ENCODE measurements at regions not wholly inside any gene's neighbourhood (a gene's known extent, or its start where the extent isn't known, plus 50 kb on each side); places are given as distances from the start of the nearest gene placed in this dataset.
"Not testable (repeated sequence)": the region's sequence is repeated elsewhere in the genome, so short reads cannot be mapped to it uniquely, and the experiment has no call there.

- DNase-seq, result no peak
These were observed 545.3 kb upstream of the NCAM2 start for GRCh38 chr21:20452935-20453334.

GRCh38 chr21:20459838-20460237, 538.4 kb upstream of the NCAM2 start:
- no peak for DNase-seq

- DNase-seq, result no peak
These were observed 534.8 kb upstream of the NCAM2 start for GRCh38 chr21:20463362-20463761.

- no peak for DNase-seq
These were observed 528.8 kb upstream of the NCAM2 start for GRCh38 chr21:20469361-20469760.

GRCh38 chr21:20486303-20486702, 511.9 kb upstream of the NCAM2 start:
- no peak for DNase-seq

DNA sequence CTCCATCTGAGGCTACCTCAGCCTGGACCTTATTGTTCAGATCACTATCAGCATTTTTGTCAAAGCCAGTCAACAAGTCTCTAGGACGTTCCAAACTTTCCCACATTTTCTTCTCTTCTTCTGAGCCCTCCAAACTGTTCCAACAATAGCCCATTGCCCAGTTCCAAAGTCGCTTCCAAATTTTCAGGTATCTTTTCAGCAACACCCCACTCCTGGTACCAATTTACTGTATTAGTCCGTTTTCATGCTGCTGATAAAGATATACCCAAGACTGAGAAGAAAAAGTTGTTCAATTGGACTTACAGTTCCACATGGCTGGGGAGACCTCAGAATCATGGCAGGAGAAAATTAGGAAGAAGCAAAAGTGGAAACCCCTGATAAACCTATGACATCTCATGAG, 495.3 kb upstream of the NCAM2 start:
- DNase-seq, result not testable (repeated sequence)

DNA sequence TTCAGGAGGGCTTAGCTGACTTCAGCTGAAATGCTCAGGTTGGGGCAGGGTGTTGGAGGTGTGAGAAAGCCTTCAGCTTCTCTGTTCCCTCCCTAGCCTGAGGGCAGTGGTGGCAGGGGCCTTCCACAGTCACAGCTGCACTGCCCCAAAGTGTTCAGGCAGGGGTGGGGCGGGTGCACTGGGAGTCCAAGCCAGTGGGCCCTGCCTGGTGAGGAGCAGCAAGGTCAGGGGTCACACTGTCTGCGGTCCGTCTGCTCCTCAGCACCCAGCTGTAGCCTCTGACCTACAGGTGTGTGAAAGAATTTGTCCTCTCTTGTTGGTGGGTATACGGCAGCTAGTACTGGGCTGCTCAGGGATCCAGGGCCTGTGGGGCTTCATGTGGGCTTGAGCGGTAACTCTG, 490.4 kb upstream of the NCAM2 start:
- no peak for DNase-seq

GRCh38 chr21:20511216-20511880, 486.9 kb upstream of the NCAM2 start:
- no peak for DNase-seq

GRCh38 chr21:20515446-20515845, 482.8 kb upstream of the NCAM2 start:
- no peak for DNase-seq

GRCh38 chr21:20519076-20519475, 479.1 kb upstream of the NCAM2 start:
- no peak for DNase-seq

- DNase-seq, result no peak
These were observed 475.6 kb upstream of the NCAM2 start for GRCh38 chr21:20522611-20523010.

DNA sequence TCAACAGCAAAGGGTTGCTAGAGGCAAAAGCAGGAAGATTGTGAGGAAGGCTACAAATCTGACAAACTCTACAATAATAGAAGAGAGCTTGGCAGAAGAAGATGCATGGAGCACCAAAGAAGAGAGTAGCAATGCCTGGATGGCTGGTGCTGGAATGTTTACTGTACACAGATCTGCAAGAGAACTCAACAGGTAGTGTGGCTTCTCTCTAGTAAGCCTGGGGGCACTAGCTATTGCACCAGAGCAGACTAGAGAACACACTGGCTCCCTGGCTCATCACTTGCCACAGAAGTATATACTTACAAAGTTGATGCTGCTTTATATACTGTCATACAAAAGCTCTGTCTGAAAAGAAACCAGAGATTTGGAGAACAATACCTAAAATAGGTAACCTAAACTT, 475.0 kb upstream of the NCAM2 start:
- no peak for DNase-seq

GRCh38 chr21:20527731-20528460, 470.3 kb upstream of the NCAM2 start:
- no peak for DNase-seq

DNA sequence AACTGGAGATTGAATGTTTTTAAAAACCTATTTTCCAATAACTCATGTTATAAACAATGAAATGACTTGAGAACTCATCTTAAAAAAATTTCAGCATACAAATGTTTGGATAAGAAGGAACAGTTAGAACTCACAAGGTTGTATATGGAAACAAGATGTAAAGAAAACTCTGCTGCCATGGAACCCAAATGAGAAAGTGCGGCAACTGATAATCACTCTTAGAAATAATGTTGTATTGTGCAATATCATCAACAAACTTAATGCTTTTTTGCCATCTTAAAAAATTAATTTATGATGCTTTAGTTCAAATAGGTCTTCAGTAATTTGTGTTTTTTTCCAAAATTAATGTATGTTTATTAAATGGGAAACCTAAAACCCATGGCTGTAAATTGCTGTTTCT, 461.1 kb upstream of the NCAM2 start:
- no peak for DNase-seq

GRCh38 chr21:20538039-20538658, 460.1 kb upstream of the NCAM2 start:
- no peak for DNase-seq

DNA sequence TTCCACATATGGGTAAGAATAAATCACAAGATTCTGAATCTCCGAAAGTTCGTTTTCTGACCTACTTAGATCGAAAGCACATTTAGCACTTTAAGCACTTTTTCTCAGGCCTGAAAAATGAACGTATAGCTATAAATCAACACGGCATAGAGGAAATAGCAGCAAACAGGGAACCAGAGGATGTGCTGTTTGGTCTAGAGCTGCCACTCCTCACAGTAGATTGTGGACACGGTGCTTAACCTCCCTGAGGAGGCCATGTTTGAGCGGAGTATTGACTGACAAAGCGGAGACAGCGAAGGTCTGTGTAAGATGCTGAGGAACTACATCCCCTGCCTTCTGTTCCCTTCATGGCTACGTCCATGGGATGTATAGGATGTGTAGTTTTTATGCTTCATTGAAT, 452.8 kb upstream of the NCAM2 start:
- no peak for DNase-seq

- DNase-seq, result no peak
These were observed 446.3 kb upstream of the NCAM2 start for GRCh38 chr21:20551939-20552338.

GRCh38 chr21:20554785-20555184, 443.4 kb upstream of the NCAM2 start:
- no peak for DNase-seq

GRCh38 chr21:20570824-20571232, 427.4 kb upstream of the NCAM2 start:
- DNase-seq, result no peak

- DNase-seq, result no peak
These were observed 425.6 kb upstream of the NCAM2 start for GRCh38 chr21:20572582-20572981.

DNA sequence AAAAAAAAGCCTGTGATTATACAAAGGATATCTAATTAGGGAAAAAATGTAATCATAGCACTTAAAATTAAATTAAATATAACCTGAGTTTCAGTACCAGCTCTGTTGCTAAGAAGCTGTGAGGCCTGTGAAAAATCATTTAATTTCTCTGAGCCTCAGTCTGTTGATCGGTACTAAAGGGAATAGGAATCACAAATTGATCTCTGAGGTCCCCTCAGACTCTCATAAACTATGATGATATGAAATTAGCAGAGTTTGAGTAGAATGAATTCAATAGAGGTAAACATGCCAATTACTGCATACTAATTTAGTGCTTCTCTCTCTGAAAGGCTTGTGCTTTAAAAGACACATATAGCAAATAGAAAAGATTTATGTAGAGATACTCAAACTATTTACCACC, 416.8 kb upstream of the NCAM2 start:
- DNase-seq, result no peak

DNA sequence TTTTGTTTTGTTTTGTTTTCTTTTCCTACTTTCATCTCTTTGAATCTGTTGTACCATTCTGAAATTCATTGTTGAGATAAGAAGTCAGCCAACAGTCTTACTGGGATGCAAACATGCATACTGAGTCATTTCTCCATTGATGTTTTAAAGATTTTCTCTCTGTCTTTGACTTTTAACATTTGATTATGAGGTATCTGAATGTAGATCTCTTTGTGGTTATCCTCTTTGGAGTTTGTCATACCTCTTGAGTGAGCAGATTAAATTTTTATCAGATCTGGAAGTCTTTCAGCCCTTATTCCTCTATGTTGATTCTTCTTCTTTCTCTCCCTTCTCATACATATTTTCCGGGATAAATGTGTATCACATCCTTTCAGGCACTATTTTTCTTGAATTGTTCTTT, 406.9 kb upstream of the NCAM2 start:
- no peak for DNase-seq

- no peak for DNase-seq
These were observed 405.7 kb upstream of the NCAM2 start for GRCh38 chr21:20592463-20592862.

DNA sequence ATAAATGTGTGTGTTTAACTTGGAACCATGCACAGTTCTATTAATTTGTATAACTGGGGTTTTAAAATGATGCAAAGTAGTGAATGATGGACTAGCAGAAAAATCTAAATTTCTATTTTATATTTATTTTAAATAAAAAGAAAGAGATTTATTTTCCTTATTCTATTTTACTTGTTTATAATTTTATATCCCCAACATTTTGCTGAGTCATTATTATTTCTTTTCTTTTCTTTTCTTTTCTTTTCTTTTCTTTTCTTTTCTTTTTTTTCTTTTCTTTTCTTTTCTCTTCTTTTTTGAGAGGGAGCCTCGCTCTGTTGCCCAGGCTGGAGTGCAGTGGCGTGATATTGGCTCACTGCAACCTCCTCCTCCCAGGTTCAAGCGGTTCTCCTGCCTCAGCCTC, 395.0 kb upstream of the NCAM2 start:
- DNase-seq, result no peak

All from KG1 (cell line).